Mesodermal cell (in vitro differentiated cells): ENCODE measurements at regions not wholly inside any gene's neighbourhood (a gene's known extent, or its start where the extent isn't known, plus 50 kb on each side); places are given as distances from the start of the nearest gene placed in this dataset.
A peak's percentile ranks its signal among the peaks of the same experiment; 100 is the strongest.

Experiments
- H3K27ac ChIP-seq: 2 replicates; pipeline ENCODE4 v1.7.0; 2013; ENCODE audit warnings: mild to moderate bottlenecking, low read depth, low read length, moderate library complexity; ENCODE audit not compliant: severe bottlenecking
- H3K36me3 ChIP-seq: 2 replicates; pipeline ENCODE4 v1.7.1; 2013; ENCODE audit warnings: mild to moderate bottlenecking, low read length, moderate library complexity; ENCODE audit not compliant: control insufficient read depth, insufficient read depth
- H3K4me1 ChIP-seq: one replicate; pipeline ENCODE4 v1.7.1; 2013; ENCODE audit warnings: mild to moderate bottlenecking, low read length; ENCODE audit not compliant: insufficient read depth, control insufficient read depth, poor library complexity, severe bottlenecking
- H3K4me3 ChIP-seq: 2 replicates; pipeline ENCODE4 v1.7.0; 2013; ENCODE audit warnings: low read length, control low read depth, mild to moderate bottlenecking; ENCODE audit not compliant: insufficient read depth, poor library complexity, severe bottlenecking; ENCODE audit errors: extremely low read depth
- H3K9me3 ChIP-seq: 2 replicates; pipeline ENCODE4 v1.7.1; 2013; ENCODE audit warnings: mild to moderate bottlenecking, low read length, moderate library complexity; ENCODE audit not compliant: control insufficient read depth
- WGBS, 2 experiments: methylation state at CpG; one replicate each; pipeline ENCODE4 v1.1.5; 2013; ENCODE audit warnings: missing lambda C conversion rate in 2 of 2; ENCODE audit not compliant: insufficient coverage in 2 of 2; 5-methylcytosine and 5-hydroxymethylcytosine counted together

DNA sequence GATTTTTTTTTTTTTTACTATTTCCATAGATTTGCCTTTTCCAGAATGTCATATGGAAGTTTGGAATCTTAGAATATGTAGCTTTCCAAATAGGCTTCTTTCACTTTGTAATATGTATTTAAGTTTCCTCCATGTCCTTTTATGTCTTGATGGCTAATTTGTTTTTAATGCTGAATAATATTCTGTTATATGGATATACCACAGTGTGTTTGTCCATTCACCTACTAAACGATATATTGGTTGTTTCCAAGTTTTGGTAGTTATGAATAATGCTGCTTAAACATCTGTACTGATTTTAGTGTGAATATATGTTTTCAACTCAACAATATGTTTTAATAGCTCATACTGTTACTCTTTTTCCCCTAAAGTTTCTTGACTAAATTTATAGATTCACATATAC lies 669.8 kb upstream of the PCDH15 start:
- Histone ChIP-seq H3K4me3 (no peak overlapping the region), H3K9me3 (no peaks in the 10 kb centered on the region), H3K27ac (no peak overlapping the region), H3K4me1 (no peaks in the 10 kb centered on the region), H3K36me3 (no peaks in the 10 kb centered on the region)
- no CpG with 5 or more reads among the region's 1 CpG for WGBS, 2 experiments

DNA sequence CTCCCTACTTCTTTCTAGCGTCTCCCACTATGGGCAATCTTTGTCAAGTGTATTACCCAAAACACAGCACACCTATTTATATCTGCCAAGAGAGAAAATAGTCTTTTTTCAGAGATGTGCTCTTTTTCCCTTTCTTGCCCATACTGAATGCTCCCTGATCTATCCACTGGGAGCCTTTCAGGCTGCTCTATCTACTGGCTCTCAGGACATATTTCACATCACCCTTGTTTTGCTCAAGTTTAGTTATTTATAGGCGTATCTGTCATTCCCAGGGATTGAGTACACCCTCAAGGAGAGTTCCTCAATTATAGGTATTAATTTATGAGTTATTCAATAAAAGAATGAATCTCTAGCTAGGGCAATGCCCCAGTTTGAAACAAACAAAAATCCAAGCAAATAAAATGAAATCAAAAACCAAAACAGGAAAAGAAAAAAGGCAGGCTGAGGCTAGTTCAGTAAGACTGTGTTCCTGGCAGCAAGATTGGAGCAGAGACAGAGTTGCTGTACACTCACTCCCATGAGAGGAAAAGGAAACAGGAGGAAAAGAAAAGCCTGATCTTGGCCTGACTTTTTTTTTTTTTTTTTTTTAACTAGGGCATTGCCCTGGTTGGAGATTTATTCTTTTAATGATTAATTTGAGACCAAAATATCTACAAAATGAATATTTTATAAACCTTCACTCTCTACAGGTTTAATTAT lies 665.9 kb upstream of the PCDH15 start:
- no peaks in the 10 kb centered on the region for H3K36me3 ChIP-seq
- H3K4me1 ChIP-seq, result no peaks in the 10 kb centered on the region
- H3K4me3 ChIP-seq, result no peak overlapping the region
- no peak overlapping the region for H3K27ac ChIP-seq
- H3K9me3 ChIP-seq, result no peaks in the 10 kb centered on the region
- WGBS, 2 experiments, result 90 to 100% methylated on average over 1 of the region's 2 CpGs

DNA sequence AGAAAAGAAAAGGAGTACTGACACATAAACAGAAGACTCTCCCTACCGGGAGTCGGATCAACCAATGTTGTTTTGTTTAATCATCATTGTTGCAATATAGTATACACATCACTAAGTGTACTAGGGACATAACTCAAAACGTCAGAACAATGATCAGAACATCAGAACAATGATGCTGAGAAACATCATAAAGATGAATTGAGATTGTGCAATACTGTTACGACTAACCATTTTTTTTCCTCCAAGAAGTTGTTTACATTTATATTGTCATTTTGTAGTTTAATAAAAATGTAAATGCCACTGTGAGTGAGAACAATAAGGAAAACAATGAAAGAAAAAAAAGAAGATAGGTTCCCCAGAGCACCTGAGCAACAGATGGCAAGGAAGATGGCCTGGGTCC lies 663.1 kb upstream of the PCDH15 start:
- WGBS, 2 experiments, result no CpG with 5 or more reads among the region's 4 CpGs
- no peaks in the 10 kb centered on the region for H3K4me1 ChIP-seq
- no peak overlapping the region for H3K4me3 ChIP-seq
- no peak overlapping the region for H3K27ac ChIP-seq
- H3K9me3 ChIP-seq, result no peaks in the 10 kb centered on the region
- H3K36me3 ChIP-seq, result no peaks in the 10 kb centered on the region

DNA sequence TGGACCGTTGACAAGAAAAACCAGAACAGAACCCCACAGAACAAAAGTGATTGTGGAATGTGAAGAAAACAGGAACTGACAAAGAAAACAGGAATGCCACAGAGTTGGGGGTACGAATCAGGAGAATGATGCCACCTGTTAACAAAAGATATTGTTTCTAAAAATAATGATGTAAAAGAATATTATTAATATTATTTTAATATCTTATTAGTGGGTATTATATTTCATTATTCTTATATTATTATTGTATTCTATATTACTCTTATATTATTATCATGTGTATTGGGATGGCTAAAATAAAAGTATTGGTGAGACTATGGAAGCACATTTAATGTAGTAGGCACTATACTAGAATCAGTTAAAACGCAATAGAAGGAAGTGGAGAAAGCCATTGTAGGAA lies 659.0 kb upstream of the PCDH15 start:
- Histone ChIP-seq H3K36me3 (no peaks in the 10 kb centered on the region), H3K4me3 (no peak overlapping the region), H3K4me1 (no peaks in the 10 kb centered on the region), H3K27ac (no peak overlapping the region), H3K9me3 (no peaks in the 10 kb centered on the region)
- 93 to 100% methylated on average over 1 to 2 of the region's 3 CpGs for WGBS, 2 experiments

DNA sequence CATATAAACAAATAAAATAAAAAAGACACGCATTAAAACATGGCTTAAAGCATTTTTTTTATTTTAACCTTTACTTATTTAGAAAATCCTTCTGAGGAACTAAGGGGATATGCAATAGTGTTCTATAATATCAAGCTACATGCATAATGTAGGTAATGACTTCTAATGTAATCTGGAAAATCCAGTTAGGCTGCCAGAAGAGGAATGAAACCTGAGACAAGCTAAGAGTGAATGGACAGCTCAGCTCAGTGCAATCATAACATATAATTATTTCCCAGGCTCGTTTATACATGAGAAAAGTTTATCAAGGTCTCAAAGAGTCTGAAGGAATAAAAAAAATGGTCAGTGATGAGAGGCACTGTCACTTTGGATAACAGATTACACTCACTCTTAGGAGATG lies 649.0 kb upstream of the PCDH15 start:
- no peak overlapping the region for H3K27ac ChIP-seq
- no peak overlapping the region for H3K4me3 ChIP-seq
- no peaks in the 10 kb centered on the region for H3K9me3 ChIP-seq
- no peaks in the 10 kb centered on the region for H3K4me1 ChIP-seq
- no CpG with 5 or more reads among the region's 2 CpGs for WGBS, 2 experiments
- H3K36me3 ChIP-seq, result no peaks in the 10 kb centered on the region

DNA sequence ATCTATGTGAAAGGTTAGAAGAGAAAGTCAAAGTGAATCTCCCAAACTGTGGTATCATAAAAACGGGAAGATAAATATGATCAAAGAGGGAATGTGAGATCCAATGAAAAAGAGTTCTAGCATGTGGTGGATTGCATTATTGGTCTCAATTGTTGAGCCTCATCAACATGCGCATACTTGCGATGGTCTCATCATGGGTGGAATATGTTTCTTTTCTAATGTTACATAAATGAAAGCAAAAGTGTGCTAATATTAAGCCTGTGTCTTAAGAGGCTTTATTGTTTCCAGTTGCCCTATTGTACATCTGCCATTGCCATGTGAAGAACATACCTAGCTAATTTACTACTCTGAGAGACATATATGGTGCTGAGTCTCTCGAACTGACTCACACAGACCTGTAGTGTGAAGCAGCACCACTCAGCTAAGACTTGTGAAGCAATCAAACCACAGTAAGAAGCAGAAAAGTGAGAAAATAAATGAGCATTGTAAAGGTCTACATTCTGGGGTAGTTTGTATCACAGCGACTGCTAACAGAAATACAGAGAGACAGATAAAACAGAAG lies 645.5 kb upstream of the PCDH15 start:
- H3K9me3 ChIP-seq, result no peaks in the 10 kb centered on the region
- no peak overlapping the region for H3K27ac ChIP-seq
- H3K4me1 ChIP-seq, result no peaks in the 10 kb centered on the region
- H3K4me3 ChIP-seq, result no peak overlapping the region
- WGBS, 2 experiments, result 75 to 91% methylated on average over 1 to 4 of the region's 5 CpGs
- no peaks in the 10 kb centered on the region for H3K36me3 ChIP-seq

DNA sequence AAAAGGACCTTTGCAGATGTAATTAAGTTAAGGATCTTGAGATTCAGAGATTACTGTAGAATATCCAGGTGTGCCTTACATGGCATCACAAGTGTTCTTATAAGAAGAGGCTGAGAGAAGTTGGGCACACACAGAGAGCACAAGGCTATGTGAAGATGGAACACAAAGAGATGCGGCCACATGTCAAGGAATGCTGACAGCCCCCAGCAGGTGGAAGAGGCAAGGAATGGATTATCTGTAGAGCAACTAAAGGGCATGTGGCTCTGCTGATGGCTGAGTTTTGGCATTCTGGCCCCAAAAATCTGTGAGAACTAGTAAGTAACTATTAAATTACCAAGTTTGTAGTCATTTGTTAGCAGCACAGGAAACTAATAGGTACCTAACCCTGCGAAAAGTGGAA lies 640.7 kb upstream of the PCDH15 start:
- Histone ChIP-seq H3K9me3 (no peaks in the 10 kb centered on the region), H3K27ac (no peak overlapping the region), H3K4me3 (no peak overlapping the region), H3K36me3 (no peaks in the 10 kb centered on the region), H3K4me1 (no peaks in the 10 kb centered on the region)
- WGBS, 2 experiments, result 100% methylated on average over 1 of the region's 2 CpGs; no CpG with 5 or more reads in 1 of the 2 experiments

DNA sequence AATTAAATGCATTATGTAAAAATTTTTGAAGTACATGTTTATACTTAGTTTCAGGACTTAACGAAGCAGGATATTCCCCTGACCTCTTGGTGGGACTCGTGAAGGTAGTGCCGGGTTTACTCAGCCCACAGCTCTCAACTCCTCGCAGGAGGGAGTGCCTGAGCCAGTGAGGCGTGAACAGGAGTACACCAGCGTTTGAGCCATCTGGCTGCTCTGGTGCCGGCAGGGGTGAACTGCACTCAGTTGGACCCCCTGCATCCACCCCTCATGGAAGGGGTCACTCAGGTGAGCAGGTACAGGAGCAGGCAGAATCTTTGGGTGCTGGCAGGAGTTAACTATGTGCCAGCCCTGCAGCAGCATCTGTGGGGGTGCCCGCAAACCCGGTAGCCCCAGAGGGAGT lies 625.1 kb upstream of the PCDH15 start:
- H3K9me3 ChIP-seq, result no peaks in the 10 kb centered on the region
- no peaks in the 10 kb centered on the region for H3K36me3 ChIP-seq
- H3K4me1 ChIP-seq, result no peaks in the 10 kb centered on the region
- no peak overlapping the region for H3K4me3 ChIP-seq
- 85 to 98% methylated on average over 4 to 6 of the region's 9 CpGs for whole genome bisulfite sequencing, 2 experiments
- H3K27ac ChIP-seq, result no peak overlapping the region

DNA sequence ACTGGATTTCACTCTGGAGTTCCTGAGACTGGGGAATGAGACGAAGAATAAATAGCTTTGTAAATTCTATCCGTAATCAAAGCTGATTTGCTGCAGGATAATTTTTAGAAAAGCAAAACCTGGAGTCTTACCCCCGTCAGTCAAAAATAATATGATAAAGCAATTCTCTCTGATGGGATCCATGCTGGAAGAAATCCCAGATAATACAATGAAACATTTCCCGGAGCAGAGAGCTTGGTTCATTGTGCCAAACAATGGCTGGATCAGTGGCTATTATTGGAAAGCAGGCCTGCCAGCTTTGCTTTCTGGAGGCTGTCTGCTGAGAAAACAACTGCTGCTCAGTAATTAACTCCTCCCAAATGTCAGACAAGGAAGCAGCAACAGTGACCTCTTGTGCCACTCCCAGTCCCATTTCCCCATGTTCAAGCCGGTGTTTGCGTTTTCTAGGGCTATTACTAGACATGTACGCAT lies 609.4 kb upstream of the PCDH15 start:
- Histone ChIP-seq H3K4me3 (no peak overlapping the region), H3K36me3 (no peaks in the 10 kb centered on the region), H3K4me1 (peaks cover 5% of the 10 kb centered on the region), H3K27ac (peak overlapping the region; percentile 12), H3K9me3 (no peaks in the 10 kb centered on the region)
- WGBS, 2 experiments, result 64 to 76% methylated on average over 3 to 5 of the region's 7 CpGs

DNA sequence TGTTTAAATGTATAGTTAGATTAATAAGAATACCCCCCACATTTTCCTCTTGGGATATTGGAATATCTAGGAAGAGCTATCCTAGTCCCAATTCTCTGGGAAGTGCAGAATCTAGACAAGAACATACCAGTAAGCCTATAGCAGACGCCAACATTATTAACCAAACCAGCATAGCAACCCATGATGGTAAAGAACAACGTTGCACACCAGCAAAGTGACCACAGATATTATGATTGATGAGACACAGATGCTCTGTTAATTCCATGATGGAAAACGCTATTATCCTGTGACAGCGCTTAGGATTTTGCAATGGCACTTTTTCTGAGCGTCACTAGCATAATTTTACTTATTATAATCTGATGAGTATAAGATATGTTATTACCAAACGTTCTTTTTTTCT lies 603.1 kb upstream of the PCDH15 start:
- 50 to 93% methylated on average over 2 of the region's 6 CpGs for WGBS, 2 experiments
- Histone ChIP-seq H3K36me3 (no peaks in the 10 kb centered on the region), H3K4me3 (no peak overlapping the region), H3K27ac (no peak overlapping the region), H3K9me3 (no peaks in the 10 kb centered on the region), H3K4me1 (no peaks in the 10 kb centered on the region)

DNA sequence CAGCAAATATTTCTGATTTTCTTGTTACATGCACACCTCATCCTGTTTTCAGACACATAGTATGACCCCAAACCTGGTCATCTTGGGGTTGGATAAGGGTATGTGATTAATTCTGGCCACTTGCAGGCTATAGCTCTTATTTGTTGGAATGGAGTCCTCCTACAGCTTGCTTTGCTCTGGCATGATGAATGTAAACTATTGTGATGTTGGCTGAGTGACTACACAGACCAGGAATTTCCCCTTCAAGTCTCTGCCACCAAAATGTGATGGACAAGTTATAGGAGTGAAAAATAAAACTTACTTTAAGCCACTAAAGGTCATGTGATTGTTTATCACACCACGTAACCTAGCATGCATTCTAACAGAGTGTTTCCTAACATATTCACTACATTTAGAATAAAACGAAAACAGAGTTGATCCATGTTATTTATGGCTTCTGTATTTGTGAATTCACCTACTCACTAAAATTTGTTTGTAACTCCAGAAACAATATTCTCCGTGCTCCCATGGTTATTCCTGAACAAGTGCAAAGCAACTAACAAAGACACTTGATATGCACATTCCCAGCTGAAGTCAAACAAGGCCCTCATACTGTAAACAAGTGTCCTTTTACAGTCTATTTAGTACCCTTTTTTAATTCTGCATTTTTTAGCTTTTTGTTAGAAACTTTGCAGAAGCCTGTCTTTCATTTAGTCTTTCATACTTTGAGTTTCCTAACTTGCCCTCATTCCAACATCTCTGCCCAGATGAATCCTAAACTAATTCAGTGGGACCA lies 599.2 kb upstream of the PCDH15 start:
- Histone ChIP-seq H3K4me1 (no peaks in the 10 kb centered on the region), H3K9me3 (no peaks in the 10 kb centered on the region), H3K36me3 (no peaks in the 10 kb centered on the region), H3K4me3 (no peak overlapping the region), H3K27ac (peak overlapping the region; percentile 33)
- 71 to 78% methylated on average over 1 of the region's 3 CpGs for WGBS, 2 experiments
